Panc1 (cell line): ENCODE measurements at regions not wholly inside any gene's neighbourhood (a gene's known extent, or its start where the extent isn't known, plus 50 kb on each side); places are given as distances from the start of the nearest gene placed in this dataset.

Experiments
- ATAC-seq: fragments of 200-7000 bp; cut with Tn5 transposase; 2 replicates; pipeline ENCODE4 v1.9.1; 2020; ENCODE audit warnings: mild to moderate bottlenecking, moderate library complexity
- BruUV-seq: library from RNA; stranded (reverse); fragments of 400-500 nt; replicated peaks from 2 replicates; lab custom pipeline; 2021; lab: Mats Ljungman, UMichigan
- CTCF ChIA-PET: fragments of 300-600 bp; sonication (Branson Sonifier 250); formaldehyde crosslinking; loops from one replicate; lab custom pipeline; 2022; ENCODE audit warnings: antibody characterized with exemption; lab: Charles Lee
- POLR2A ChIA-PET: fragments of 300-600 bp; sonication (Branson Sonifier 250); formaldehyde crosslinking; loops from one replicate; lab custom pipeline; 2022; ENCODE audit warnings: antibody characterized with exemption; lab: Charles Lee
- DNase-seq: peaks from one replicate; pipeline ENCODE4 v3.0.0-alpha.2; 2010; ENCODE audit warnings: low read depth, low spot score
- H3K27ac ChIP-seq: 2 replicates; pipeline ENCODE4 v1.5.1; 2011; ENCODE audit warnings: mild to moderate bottlenecking, low read length, inconsistent platforms
- H3K27me3 ChIP-seq: fragments of 200-500 bp; sonication (Bioruptor generic); 2 replicates; pipeline ENCODE4 v1.6.0; 2014; ENCODE audit warnings: low read length, inconsistent platforms; ENCODE audit not compliant: control insufficient read depth, insufficient read depth
- H3K36me3 ChIP-seq: fragments of 200-500 bp; sonication (Bioruptor generic); 2 replicates; pipeline ENCODE4 v1.5.1; 2014; ENCODE audit warnings: inconsistent platforms, mild to moderate bottlenecking, low read length, moderate library complexity; ENCODE audit not compliant: control insufficient read depth, insufficient read depth
- H3K4me1 ChIP-seq: 2 replicates; pipeline ENCODE4 v1.5.1; 2011; ENCODE audit warnings: inconsistent platforms, mild to moderate bottlenecking, low read length, moderate library complexity; ENCODE audit not compliant: control insufficient read depth, insufficient read depth
- H3K4me3 ChIP-seq, 2 experiments: 2 replicates each; pipeline ENCODE4 v1.5.1; 2011 to 2012; ENCODE audit warnings: low read depth in 2 of 2, low read length in 2 of 2, mild to moderate bottlenecking in 2 of 2, inconsistent platforms in 1 of 2, moderate library complexity in 1 of 2
- H3K9me3 ChIP-seq: fragments of 200-500 bp; sonication (Bioruptor generic); 2 replicates; pipeline ENCODE4 v1.5.1; 2014; ENCODE audit warnings: low read depth, mild to moderate bottlenecking, inconsistent platforms, low read length, moderate library complexity; ENCODE audit not compliant: control insufficient read depth, insufficient read depth
- POLR2AphosphoS5 ChIP-seq: IDR thresholded peaks from 2 replicates; pipeline ENCODE4 v1.6.1; 2012; ENCODE audit warnings: mild to moderate bottlenecking, low read depth, low read length, moderate library complexity
- SIN3A ChIP-seq: IDR thresholded peaks from 2 replicates; pipeline ENCODE4 v1.6.1; 2012; ENCODE audit warnings: low read depth, mild to moderate bottlenecking, low read length, moderate library complexity, borderline replicate concordance; ENCODE audit not compliant: insufficient read depth
- TCF7L2 ChIP-seq: IDR thresholded peaks from 2 replicates; pipeline ENCODE4 v1.6.1; 2011; ENCODE audit warnings: mild to moderate bottlenecking, low read depth, low read length, inconsistent platforms
- in situ Hi-C: cut with HindIII; loops from 2 replicates; pipeline ENCODE4 v1.10.0; 2016; ENCODE audit warnings: low sequenced_read_pairs, low pct_unique_long_range_greater_than_20kb
- intact Hi-C: fragments of 100-400 bp; cut with micrococcal nuclease; formaldehyde crosslinking; loops from one replicate; pipeline ENCODE4 v1.10.0; 2022; ENCODE audit not compliant: unreplicated experiment
- TF ChIP-seq, protein P1 (sequence below): fragments of 450-650 bp; IDR thresholded peaks from 2 replicates; pipeline ENCODE4 v1.5.1; 2017; ENCODE audit warnings: mild to moderate bottlenecking
- TF ChIP-seq, protein P2 (sequence below), 2 experiments: IDR thresholded peaks; 2 replicates each; pipeline ENCODE4 v1.6.1; 2011 to 2012; ENCODE audit warnings: low read depth in 2 of 2, control low read depth in 1 of 2, low read length in 1 of 2, mild to moderate bottlenecking in 1 of 2, moderate library complexity in 1 of 2; ENCODE audit not compliant: insufficient read depth in 1 of 2

DNA sequence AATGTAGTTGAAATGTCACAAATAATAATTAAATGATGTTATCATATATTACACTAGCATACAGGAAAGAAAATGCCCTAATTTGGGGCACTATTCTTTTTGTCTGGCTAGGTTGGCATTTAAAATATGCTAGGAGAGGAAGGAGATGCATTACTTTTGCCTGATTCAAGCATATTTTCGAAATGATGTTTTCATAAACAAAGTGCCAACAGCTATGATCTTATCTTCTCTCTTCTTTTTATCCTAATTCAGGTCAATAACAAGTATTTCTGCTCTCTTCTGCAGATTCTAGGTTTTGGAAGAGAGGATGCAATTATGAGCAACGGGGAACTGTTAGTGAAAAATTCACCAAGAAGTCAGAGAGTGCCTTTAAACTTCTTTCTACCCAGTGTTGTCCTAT is 55.8 kb upstream of the NR2F2 start:
- no peak for DNase-seq
- ATAC-seq: no peak
- H3K27me3 ChIP-seq: no peaks in the 10 kb centered on the region
- TF ChIP-seq, protein P1, sequence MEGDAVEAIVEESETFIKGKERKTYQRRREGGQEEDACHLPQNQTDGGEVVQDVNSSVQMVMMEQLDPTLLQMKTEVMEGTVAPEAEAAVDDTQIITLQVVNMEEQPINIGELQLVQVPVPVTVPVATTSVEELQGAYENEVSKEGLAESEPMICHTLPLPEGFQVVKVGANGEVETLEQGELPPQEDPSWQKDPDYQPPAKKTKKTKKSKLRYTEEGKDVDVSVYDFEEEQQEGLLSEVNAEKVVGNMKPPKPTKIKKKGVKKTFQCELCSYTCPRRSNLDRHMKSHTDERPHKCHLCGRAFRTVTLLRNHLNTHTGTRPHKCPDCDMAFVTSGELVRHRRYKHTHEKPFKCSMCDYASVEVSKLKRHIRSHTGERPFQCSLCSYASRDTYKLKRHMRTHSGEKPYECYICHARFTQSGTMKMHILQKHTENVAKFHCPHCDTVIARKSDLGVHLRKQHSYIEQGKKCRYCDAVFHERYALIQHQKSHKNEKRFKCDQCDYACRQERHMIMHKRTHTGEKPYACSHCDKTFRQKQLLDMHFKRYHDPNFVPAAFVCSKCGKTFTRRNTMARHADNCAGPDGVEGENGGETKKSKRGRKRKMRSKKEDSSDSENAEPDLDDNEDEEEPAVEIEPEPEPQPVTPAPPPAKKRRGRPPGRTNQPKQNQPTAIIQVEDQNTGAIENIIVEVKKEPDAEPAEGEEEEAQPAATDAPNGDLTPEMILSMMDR: no peak
- BruUV-seq: no TSS peak
- H3K36me3 ChIP-seq: no peaks in the 10 kb centered on the region
- ChIA-PET POLR2A (no interaction called here), CTCF (no interaction called here)
- no peak overlapping the region for H3K4me3 ChIP-seq
- peak overlapping the region; percentile 40; the same call in 1 of the 2 replicates for H3K27ac ChIP-seq
- no peaks in the 10 kb centered on the region for H3K9me3 ChIP-seq
- peaks cover 9% of the 10 kb centered on the region; the same call in 1 of the 2 replicates for H3K4me1 ChIP-seq
- in situ Hi-C loops (no loop called here), intact Hi-C loops (no loop called here)

DNA sequence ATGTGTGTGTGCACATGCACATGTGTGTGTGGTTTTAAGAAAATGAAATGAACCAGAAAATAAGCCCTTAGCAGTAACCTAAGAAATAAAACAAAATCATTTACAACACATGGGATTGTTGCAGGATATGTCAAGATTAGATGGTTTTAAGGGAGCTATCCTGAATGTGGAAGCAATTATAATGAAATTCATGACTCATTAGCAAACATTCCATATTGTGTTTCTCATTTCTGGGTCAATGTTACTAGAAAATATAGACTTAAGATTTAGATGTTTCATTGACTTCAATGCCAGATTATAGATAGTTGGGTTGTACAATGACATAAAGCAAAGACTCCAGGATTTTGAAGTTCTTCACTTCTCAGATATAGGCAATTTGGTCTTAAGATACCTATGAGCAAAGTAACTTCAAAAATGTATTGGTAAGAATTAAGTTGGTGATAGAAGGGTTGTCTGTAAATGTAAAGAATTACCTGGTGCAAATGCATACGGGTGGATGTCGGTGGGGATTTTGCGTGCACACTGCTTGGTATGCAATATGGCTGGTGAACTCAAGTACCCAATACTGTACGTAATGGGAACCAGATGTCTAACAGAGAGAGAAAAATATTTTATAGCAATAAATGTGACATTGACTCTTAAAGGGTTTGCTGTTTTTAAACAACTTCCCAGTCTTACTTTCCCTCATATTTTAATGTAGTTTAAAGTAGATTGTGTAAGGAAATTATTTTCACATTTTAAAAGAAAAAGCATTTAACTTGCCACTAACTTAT is 53.9 kb upstream of the NR2F2 start:
- CTCF ChIA-PET: no interaction called here
- H3K27me3 ChIP-seq: no peaks in the 10 kb centered on the region
- H3K27ac ChIP-seq: no peak overlapping the region
- BruUV-seq: no TSS peak
- POLR2A ChIA-PET: no interaction called here
- H3K4me3 ChIP-seq: no peak overlapping the region
- H3K4me1 ChIP-seq: peaks cover 9% of the 10 kb centered on the region; the same call in 1 of the 2 replicates
- TF ChIP-seq TCF7L2: no peak
- TF ChIP-seq, protein P1: no peak
- TF ChIP-seq, protein P2, sequence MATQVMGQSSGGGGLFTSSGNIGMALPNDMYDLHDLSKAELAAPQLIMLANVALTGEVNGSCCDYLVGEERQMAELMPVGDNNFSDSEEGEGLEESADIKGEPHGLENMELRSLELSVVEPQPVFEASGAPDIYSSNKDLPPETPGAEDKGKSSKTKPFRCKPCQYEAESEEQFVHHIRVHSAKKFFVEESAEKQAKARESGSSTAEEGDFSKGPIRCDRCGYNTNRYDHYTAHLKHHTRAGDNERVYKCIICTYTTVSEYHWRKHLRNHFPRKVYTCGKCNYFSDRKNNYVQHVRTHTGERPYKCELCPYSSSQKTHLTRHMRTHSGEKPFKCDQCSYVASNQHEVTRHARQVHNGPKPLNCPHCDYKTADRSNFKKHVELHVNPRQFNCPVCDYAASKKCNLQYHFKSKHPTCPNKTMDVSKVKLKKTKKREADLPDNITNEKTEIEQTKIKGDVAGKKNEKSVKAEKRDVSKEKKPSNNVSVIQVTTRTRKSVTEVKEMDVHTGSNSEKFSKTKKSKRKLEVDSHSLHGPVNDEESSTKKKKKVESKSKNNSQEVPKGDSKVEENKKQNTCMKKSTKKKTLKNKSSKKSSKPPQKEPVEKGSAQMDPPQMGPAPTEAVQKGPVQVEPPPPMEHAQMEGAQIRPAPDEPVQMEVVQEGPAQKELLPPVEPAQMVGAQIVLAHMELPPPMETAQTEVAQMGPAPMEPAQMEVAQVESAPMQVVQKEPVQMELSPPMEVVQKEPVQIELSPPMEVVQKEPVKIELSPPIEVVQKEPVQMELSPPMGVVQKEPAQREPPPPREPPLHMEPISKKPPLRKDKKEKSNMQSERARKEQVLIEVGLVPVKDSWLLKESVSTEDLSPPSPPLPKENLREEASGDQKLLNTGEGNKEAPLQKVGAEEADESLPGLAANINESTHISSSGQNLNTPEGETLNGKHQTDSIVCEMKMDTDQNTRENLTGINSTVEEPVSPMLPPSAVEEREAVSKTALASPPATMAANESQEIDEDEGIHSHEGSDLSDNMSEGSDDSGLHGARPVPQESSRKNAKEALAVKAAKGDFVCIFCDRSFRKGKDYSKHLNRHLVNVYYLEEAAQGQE (IDR thresholded peaks at IDR 0.05; ENCODE audit: insufficient read depth in 1 of 2, low read depth in 2 of 2, low read length in 1 of 2): no peak
- no peak for TF ChIP-seq POLR2AphosphoS5
- TF ChIP-seq SIN3A: no peak
- no peak for DNase-seq
- H3K9me3 ChIP-seq: no peaks in the 10 kb centered on the region
- no peaks in the 10 kb centered on the region for H3K36me3 ChIP-seq
- intact Hi-C loops: no loop called here
- in situ Hi-C loops: no loop called here
- ATAC-seq: no peak
